ENCODE measurements at regions not wholly inside any gene's neighbourhood (a gene's known extent, or its start where the extent isn't known, plus 50 kb on each side); places are given as distances from the start of the nearest gene placed in this dataset.
"Not testable (repeated sequence)": the region's sequence is repeated elsewhere in the genome, so short reads cannot be mapped to it uniquely, and the experiment has no call there.

GRCh38 chr20:12129532-12129931 lies 211.8 kb downstream of the BTBD3 start:
- H3K36me3 Mint-ChIP-seq; DNase-seq (ENCODE audit: low spot score); H3K27ac Mint-ChIP-seq; H3K27me3 ChIP-seq; H3K9me3 ChIP-seq (ENCODE audit: low read depth); H3K4me1 ChIP-seq; H3F3A ChIP-seq (ENCODE audit: low read depth); H3K4me2 ChIP-seq; H3K4me1 Mint-ChIP-seq; H4K20me1 ChIP-seq (ENCODE audit: low read depth); H3K9me3 Mint-ChIP-seq; H3K4me3 ChIP-seq; H3K4me3 Mint-ChIP-seq; H3K27ac ChIP-seq; H3K36me3 ChIP-seq; H3K79me2 ChIP-seq (ENCODE audit: low read depth); H3K9ac ChIP-seq; H3K27me3 Mint-ChIP-seq (ENCODE audit: insufficient read depth, low read depth): not testable (repeated sequence)
- peak overlapping the region; percentile 60 for H2AFZ ChIP-seq (replicated peaks)

GRCh38 chr20:12130781-12131180 lies 213.1 kb downstream of the BTBD3 start:
- Histone ChIP-seq H3F3A (ENCODE audit: low read depth) (no peaks in the 10 kb centered on the region), H3K9me3 (ENCODE audit: low read depth) (no peaks in the 10 kb centered on the region), H3K79me2 (ENCODE audit: low read depth) (no peaks in the 10 kb centered on the region), H3K4me2 (no peak overlapping the region), H2AFZ (replicated peaks) (no peak overlapping the region), H3K36me3 (no peaks in the 10 kb centered on the region), H3K27ac (no peak overlapping the region), H3K4me3 (no peak overlapping the region), H3K9ac (no peak overlapping the region), H3K27me3 (no peaks in the 10 kb centered on the region), H4K20me1 (ENCODE audit: low read depth) (no peaks in the 10 kb centered on the region), H3K4me1 (no peaks in the 10 kb centered on the region)
- peaks cover 6% of the 10 kb centered on the region for H3K9me3 Mint-ChIP-seq
- H3K27me3 Mint-ChIP-seq (ENCODE audit: insufficient read depth, low read depth) = peaks cover 7% of the 10 kb centered on the region
- H3K4me3 Mint-ChIP-seq = no peak overlapping the region
- no peaks in the 10 kb centered on the region for H3K4me1 Mint-ChIP-seq
- DNase-seq (ENCODE audit: low spot score) = no peak
- H3K27ac Mint-ChIP-seq = no peak overlapping the region
- TF ChIP-seq EZH2 (IDR thresholded peaks at IDR 0.05) (no peak), EZH2phosphoT487 (IDR thresholded peaks at IDR 0.05) (no peak), CTCF (IDR thresholded peaks at IDR 0.05) (no peak)
- no peaks in the 10 kb centered on the region for H3K36me3 Mint-ChIP-seq

- no peak overlapping the region for H3K4me3 Mint-ChIP-seq
- H3K27me3 ChIP-seq = no peaks in the 10 kb centered on the region
- no peaks in the 10 kb centered on the region for H3F3A ChIP-seq (ENCODE audit: low read depth)
- H3K9me3 Mint-ChIP-seq = peaks cover 8% of the 10 kb centered on the region
- H2AFZ ChIP-seq (replicated peaks) = no peak overlapping the region
- no peak overlapping the region for H3K27ac ChIP-seq
- no peak for DNase-seq (ENCODE audit: low spot score)
- no peaks in the 10 kb centered on the region for H3K4me1 Mint-ChIP-seq
- H3K27ac Mint-ChIP-seq = no peak overlapping the region
- no peaks in the 10 kb centered on the region for H3K9me3 ChIP-seq (ENCODE audit: low read depth)
- H3K36me3 Mint-ChIP-seq = no peaks in the 10 kb centered on the region
- H3K9ac ChIP-seq = no peak overlapping the region
- no peak overlapping the region for H3K4me3 ChIP-seq
- H3K79me2 ChIP-seq (ENCODE audit: low read depth) = no peaks in the 10 kb centered on the region
- H3K4me1 ChIP-seq = no peaks in the 10 kb centered on the region
- H3K4me2 ChIP-seq = no peak overlapping the region
- H4K20me1 ChIP-seq (ENCODE audit: low read depth) = no peaks in the 10 kb centered on the region
- peaks cover 7% of the 10 kb centered on the region for H3K27me3 Mint-ChIP-seq (ENCODE audit: insufficient read depth, low read depth)
- no peaks in the 10 kb centered on the region for H3K36me3 ChIP-seq
- TF ChIP-seq EZH2 (IDR thresholded peaks at IDR 0.05) = no peak
- TF ChIP-seq EZH2phosphoT487 (IDR thresholded peaks at IDR 0.05) = no peak
- TF ChIP-seq CTCF (IDR thresholded peaks at IDR 0.05) = no peak
These were observed 215.9 kb downstream of the BTBD3 start for GRCh38 chr20:12133553-12133952.

- H3F3A ChIP-seq (ENCODE audit: low read depth); H3K27me3 ChIP-seq; H3K4me3 Mint-ChIP-seq; H3K4me1 ChIP-seq; H4K20me1 ChIP-seq (ENCODE audit: low read depth); H3K36me3 Mint-ChIP-seq; H3K9ac ChIP-seq; H3K4me1 Mint-ChIP-seq; H3K9me3 Mint-ChIP-seq; H3K4me3 ChIP-seq; DNase-seq (ENCODE audit: low spot score); H3K79me2 ChIP-seq (ENCODE audit: low read depth); H3K4me2 ChIP-seq; H3K27ac ChIP-seq; H2AFZ ChIP-seq (replicated peaks); H3K27me3 Mint-ChIP-seq (ENCODE audit: insufficient read depth, low read depth); H3K36me3 ChIP-seq; H3K27ac Mint-ChIP-seq; H3K9me3 ChIP-seq (ENCODE audit: low read depth): not testable (repeated sequence)
These were observed 228.3 kb downstream of the BTBD3 start for GRCh38 chr20:12145951-12146350.
